NCI-H1092 (cell line): ENCODE measurements at regions not wholly inside any gene's neighbourhood (a gene's known extent, or its start where the extent isn't known, plus 50 kb on each side); places are given as distances from the start of the nearest gene placed in this dataset.
"Not testable (repeated sequence)": the region's sequence is repeated elsewhere in the genome, so short reads cannot be mapped to it uniquely, and the experiment has no call there.

Source experiments
- DNase-seq: peaks from one replicate; lab custom pipeline; 2025; lab: John Stamatoyannopoulos, UW

DNA sequence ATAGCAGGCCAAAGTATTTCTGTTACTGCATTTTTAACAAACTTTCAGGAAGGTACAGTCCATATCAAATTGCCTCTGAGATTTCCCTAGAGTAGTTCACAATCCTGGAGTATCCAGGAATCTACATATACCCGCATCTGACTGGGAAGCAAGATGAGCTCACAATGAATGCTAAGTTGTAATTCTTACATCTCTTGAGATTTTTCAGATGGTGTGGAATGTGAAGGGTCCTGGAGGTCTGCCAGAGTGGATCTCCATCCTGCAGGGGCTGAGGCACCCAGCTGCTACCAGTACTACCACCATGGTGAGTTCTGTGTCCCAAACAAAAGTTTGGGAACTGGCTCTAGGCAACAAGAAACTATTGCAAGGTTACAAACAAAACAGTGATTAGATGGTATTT lies 156.7 kb upstream of the CCDC54 start:
- DNase-seq, result no peak

DNA sequence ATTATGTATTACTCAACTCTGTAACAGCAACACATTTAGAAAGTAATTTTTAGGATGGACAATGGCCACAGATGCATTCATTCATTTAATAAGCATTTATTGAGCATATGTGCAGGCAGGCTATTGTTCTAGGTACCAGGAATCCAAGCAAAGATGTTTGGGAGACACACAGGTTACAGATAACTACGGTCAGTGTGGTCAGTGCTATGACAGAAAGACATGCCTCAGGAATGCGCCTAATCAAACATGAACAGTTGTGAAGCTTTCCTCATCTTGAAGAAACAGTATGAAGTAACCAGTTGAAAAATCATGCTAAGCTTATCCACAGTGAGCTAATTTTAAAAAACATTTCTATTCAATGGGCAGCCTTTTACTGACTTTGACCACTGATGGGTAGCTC lies 155.4 kb upstream of the CCDC54 start:
- no peak for DNase-seq

DNA sequence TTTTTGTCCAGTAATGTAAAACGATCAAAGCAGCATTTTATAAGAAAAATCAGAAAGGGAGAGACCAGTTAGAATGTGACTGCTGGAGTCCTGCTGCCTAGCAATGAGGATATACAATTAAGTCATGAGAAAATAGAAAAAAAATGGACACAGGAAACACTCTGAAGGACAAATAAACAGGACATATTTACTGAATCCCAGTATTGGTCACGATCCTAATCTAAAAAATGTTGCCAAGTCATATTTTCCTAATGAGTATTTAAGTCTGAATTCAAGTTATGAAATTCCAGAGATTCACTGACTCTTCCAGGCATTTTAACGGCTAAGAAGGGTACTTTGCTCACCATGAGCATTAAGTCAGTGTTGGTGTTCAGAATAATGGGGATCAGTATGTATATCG lies 154.3 kb upstream of the CCDC54 start:
- no peak for DNase-seq

DNA sequence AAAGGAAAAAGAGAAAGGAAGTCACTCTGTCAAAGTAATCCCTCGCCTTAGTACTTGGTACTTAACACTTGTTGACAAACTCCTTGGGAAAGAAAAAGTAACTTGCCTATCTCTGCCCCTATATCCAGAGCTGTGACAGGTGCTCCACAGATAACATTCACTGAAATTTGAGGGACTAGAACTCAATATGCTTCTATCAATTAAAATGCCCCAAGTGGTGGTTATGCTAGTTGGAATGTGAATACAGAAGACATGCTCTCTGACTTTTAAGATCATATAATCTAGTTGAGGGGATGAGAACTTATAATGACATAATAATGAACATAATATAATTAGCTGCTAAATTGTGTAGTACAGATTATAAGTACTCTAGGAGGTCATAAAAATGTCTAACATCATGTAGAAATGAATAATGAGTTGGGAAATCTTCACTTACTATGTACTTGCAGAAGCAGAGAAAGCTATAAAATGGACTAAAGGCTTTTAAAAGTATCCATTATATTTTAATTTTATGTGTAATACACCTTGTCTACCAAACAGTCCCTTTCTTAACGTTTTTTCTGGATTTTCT lies 153.1 kb upstream of the CCDC54 start:
- no peak for DNase-seq

DNA sequence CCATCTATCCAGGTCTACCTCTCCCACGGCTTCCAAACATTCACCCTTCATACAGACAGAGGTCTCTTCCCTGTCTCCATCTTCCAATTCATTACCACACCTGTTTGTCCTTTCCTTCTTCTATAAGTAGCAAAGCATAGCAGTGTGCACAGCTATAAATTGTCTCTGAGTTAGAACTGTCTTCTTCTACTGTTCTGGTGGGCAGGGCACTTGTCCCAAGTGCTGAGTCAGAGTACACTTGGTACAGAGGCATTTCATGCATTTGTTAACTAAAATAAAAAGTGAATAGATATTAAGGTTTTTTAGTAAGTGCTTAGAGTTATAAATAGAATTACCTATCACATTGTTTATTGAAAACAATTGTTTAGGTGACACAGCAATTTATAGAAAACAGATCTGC lies 150.1 kb upstream of the CCDC54 start:
- DNase-seq, result no peak

DNA sequence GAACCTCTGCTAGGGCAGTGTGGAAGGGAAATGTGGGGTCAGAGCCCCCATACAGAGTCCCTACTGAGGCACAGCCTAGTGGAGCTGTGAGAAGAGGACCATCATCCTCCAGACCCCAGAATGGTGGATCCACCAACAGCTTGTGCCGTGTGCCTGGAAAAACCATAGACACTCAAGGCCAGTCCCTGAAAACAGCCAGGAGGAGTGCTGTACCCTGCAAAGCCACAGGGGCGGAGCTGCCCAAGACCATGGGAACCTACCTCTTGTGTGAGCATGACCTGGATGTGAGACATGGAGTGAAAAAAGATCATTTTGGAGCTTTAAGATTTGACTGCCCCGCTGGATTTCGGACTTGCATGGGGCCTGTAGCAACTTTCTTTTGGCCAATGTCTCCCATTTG lies 143.4 kb upstream of the CCDC54 start:
- not testable (repeated sequence) for DNase-seq

DNA sequence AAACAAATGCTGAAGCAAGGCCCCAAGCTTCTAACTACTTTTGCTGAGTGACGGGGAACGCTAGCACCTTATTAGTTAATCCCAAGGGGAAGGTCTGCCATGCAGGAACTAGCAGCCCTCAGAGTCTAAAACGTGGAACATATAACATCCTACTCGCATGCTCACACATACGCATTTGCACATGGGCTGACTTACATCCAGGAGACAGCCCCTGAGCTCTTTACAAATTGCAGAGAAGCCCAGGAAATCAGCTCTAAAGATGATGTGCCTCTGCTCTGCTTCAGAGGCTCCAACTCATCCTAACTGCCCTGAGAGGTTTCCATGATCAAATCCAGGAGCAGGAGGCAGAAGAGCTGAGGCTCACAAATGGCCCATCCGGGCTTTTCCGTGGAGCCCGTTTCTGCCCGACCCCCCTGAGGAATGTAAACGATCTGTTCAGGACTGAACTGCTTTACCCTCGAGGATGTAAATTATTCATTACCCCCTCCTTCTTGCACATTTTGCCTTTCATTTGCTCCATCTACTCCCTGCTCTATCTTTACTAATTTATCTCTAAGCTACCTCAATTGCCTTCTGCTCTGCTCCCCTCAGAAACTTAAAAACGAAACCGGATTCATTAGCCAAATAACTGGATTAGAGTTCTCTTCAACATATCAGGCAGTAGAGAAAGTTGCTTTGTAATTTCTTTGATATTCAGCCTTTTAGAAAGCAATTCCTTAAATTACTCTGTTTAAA lies 141.9 kb upstream of the CCDC54 start:
- DNase-seq, result no peak

DNA sequence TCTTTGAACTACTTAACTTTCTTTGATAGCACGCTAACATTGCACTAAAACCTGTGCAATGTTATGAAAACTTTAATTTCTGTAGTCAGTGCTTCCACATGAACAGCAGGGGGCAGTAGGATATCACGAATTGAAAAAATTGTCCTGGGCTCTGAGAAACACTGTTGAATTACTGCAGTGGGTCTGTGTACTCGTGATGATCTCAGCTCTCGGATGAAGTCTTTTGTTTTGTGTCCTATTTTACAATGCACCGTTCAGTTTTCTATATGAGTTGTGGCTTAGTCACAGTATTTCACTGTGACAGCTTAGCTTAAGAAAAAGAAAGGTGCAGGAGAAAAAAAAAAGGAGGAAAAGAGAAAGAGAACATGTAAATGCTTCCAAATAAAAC lies 141.3 kb upstream of the CCDC54 start:
- DNase-seq, result peak; percentile 21

DNA sequence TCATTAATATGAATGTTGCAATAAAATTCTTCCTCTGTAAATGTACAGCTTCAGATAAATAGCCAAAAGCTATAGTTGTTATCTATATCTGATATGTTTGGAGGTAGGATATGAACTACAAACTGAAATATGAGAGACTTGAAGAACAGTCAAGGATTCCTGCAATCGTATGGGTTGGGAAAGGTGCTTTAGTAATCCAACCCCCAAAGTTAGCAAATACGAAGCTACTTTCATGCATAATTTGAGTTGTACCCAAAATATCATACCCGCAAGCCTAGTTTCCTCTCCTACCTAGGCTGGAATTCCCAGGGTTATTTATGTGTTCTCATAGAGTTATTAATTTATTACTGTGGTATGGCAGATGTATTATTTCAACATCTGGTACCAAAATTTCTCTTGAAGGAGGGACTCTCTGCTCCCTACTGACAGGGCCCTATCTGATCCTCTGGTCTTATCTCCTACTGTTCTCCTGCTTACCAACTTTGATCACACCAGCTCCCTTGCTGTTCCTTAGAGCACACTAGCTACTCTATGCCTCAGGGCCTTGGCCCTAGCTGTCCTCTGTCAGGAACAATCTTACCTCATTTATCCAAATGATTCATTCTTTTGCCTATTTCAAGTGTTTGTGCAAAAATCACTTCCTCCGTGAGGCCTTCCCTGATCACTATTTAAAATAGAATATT lies 140.4 kb upstream of the CCDC54 start:
- no peak for DNase-seq

DNA sequence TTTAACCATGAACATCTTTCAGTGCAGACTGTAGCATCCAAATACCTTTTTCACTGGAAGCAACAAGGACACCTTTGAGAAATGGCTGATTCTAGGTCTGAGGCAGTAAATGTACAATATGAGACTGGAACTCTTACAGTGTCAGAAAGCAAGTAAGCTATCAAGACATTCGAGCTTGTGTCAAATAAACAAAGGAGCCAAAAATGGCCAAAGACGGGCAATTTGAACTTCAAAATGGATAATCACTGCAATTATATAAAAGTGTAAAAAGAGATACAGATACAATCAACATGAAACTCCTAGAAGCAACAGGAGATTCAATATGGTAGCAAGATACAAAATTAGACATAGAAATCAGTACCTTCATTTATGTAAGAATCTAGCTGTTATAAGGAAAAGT lies 138.5 kb upstream of the CCDC54 start:
- DNase-seq, result no peak

DNA sequence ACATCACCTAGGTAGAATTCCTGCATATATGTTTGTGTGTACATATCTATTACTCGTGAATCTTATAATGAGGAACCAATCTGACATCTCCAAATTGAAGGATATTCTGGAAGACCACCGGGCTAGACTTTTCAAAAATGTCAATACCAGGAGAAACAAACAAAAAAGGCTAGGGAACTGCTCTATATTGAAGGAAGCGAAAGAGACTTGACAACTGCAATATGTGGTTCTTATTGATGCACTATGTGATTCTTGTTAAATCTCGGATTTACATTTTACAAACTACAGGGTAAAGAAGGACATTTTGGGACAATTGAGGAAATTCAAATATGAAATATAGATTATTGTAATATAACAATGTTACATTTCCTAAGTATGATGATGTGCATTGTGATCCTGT lies 137.5 kb upstream of the CCDC54 start:
- DNase-seq, result no peak

DNA sequence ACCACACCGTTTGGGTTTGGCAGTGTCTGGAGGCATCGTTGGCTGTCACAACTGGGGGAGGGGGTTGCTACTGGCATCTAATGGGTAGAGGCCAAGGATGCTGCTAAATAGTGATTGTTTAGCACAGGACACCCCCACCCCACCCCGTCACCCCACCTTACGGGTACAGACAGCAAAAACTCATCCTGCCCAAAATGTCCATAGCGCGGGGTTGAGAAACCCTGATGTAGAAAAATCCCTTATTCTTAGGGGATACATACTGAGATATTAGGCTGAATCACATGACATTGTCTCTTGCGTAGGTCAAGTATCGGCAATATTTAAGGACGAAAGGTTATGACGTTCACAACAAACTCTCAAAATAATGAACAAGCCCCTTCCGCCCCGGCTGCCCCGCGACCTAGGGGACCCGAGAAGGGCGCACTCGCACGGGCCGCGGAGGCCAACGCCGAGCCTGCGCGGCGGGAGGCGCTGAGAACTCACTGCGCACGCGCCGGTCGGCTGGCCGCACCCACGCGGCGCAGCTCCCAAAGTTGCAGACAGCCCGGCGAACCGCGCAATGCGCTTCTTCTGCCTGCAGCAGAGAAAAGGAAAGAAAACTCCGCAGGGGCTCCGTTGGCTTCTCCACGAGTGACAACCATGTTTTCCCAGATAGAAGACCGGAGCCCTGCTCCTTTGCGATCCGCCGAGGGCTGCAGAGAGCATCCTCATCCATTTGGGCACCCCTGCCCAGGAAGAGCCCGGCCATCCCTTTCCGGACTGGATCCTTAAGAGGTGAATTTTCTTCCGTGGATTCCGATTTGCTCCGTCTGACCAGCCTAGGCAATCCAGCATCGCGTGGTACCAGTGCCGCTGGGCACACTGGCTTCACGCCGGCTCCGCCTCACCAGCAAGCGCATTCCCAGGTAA lies 136.8 kb upstream of the CCDC54 start:
- DNase-seq, result no peak

DNA sequence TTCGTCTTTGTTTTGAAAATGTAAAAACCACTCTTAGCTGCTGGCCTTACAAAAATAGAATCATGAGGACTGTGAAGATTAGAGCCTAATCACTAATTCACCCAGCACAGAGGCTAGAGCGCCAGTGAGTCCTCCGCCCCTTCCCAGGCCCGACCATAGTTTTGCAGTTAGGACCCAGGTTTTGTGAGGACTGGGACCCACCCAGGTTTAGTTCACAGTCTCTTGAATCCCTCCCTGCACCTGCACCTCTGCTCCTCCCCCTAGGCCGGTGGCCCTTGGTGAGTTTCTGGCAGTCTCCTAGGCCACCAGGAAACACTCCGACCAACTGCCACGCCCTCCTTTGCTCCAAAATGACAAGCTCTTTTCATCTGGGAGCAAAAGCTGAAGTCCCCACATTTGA lies 136.0 kb upstream of the CCDC54 start:
- no peak for DNase-seq

DNA sequence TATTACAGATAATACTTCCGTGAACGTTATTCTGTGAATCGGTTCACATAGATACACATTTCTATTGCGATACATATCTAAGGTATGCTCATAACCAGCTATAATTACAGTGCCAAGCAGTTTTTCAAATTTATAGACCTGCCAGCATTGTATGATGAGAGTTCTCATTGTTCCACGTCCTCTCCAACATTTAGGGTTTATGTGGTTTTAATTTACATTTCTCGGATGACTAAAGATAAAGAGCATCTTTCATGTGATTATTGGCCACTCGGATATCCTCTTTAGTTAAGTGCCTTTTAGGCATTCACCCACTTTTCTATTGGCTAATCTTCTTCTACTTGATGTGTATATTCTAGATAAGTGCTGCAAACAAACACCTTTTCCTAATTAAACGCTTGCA lies 134.7 kb upstream of the CCDC54 start:
- DNase-seq, result no peak

DNA sequence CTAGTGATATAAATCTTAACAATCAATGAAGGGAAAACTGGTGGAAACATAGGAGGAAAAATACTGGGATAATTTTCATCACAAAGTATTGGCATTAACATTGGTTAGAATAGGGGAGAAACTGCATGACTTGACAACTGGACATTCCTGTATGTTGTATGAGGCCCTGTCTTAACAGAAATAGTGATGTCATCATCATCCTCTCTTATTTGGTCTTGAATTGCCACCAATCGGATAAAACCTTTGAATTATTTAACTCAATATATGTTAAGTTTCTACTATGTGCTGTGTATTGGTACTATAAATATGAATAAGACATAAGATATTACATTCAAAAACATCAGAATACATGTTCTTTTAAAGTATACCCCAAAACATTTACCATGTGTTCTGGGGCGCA lies 130.1 kb upstream of the CCDC54 start:
- no peak for DNase-seq

DNA sequence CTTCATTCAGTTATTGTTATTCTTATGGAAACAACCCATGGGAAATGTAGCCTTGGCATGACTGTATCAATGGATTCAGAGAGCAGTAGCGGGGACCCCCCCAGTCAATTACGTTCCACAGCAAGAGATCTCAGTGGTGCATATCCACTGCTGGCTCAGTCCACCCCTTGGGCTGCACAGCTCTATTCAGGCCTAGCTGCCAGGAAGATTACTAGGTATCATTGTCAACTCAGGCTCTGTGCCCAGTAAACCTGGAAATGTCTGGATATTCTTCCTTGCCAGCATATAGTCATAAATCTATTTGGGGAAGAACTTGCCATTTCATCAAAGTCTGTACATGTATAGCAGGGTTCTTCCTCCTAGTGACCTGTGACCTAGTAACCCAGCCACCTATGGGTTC lies 128.1 kb upstream of the CCDC54 start:
- DNase-seq, result no peak

DNA sequence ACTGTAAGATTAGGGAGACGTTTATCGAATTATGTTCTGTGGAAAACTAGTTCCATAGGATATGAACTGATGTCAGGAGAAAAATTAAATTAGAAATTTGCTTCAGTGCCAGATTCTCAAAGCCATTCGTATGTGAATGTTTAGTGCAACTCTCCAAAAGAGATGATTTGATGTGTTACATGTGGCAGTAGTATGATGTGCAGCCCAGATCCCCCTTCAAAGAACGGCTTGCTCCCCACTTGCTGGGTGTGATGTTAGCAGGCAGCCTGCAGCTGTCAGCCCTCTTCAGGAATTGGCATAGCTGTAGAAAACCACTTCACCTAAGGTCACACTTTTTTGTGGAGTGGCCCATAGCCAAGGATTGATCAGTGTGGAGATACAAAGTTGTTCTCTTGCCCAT lies 127.0 kb upstream of the CCDC54 start:
- DNase-seq, result no peak

DNA sequence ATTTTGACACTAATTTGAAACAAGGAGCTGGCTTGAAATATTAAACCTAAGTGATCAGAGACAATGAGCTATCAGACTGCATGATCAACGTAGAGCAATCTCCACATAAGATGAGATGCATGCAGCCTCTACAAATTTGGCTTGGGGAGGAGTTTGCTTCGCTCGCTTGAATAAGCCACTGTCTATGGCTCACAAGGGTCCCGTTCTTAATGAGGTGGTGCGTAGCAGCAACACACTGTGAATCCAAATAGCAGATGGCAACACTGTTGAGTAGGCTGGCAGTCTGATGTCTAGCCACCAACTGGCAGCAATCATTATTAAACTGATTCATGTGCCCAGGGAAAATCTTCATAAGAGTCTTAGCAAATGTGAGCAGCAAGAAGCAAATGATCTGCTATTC lies 125.4 kb upstream of the CCDC54 start:
- DNase-seq, result no peak

DNA sequence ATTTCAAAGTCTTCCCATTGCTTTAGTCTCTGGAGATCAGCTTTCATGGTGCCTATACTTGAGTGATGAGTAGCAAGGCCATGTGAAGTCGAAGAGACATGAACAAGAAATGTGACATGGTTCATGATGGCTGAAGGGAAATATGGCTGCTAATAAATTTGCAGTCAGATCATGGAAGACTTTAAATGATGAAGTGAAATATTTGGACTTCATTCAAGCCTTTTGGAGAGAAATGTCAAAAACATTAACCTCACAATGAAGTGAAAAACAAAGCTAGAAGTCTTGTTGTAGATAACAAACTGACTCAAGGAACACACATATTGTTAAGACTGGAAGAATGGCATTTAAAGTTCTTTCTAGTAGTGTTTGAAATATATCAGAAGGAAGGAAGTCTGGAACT lies 120.3 kb upstream of the CCDC54 start:
- no peak for DNase-seq

DNA sequence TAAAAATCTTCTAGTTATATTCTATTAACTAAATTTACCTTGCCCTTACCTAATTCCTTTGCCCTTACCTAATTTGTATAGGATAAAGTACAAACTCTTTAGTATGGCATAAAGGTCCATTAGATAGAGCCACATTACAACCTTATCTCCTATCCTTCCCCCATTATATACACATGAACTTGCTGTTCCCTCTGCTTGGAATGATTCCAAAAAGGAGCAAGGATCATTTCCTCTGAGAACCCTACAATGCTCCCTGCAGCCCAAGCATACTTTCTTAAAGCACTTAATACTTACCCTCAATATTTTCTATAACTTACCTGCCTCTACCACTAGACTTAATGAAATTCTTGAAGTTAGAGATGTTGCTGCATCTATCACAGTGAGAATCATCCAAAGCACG lies 118.9 kb upstream of the CCDC54 start:
- no peak for DNase-seq

DNA sequence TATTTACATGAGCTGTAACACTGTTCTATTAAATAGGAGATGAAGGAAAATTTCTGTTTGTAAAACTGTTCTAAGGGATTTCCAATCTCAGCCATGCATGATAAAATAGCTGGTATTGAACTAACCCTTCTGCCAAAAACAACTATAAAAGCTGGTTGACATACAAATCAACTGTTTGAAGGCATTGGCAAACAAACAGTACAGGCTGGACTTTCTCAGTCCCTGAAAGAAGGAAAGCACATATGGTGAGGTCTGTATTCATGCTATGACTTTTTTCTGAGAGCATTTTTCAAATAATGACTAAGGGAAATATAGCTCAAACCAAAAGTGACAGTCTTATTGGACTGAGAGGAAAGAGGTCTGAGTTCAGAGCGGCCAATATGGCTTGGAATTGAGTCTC lies 117.0 kb upstream of the CCDC54 start:
- no peak for DNase-seq

DNA sequence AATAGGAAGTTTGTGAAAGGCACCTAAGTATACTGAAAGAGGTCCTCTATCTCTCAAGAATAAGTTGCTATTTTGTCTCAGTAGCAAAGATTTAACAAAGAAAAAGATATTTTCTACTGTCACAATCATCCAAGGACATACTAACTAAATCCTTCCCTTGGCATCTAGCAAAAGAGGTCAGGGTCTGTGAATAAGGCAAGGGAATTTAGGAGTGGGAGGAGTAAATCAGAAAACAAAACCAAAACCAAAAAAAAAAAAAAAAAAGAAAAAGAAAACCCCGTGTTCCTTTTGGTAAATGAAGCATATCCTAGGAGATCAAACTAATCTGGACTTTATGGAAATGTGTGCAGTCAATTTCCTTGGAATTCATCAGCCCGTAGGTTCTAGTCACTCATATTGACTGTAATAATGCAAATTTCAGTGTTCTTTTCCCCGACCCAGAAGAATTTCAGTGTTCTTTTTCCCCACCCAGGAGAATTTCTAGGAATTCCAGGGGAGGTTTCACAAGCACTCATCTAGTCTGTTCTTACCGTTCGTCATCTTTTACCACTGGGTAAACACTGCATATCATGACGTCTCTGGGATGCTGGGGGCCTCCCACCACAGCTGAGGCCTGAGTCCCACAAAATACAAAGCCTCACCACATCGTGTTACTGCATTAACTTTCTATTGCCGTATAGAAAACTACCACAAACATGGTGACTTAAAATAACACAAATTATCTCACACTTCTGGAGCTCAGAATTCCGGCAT lies 113.8 kb upstream of the CCDC54 start:
- no peak for DNase-seq
